ENCODE measurements at regions not wholly inside any gene's neighbourhood (a gene's known extent, or its start where the extent isn't known, plus 50 kb on each side); places are given as distances from the start of the nearest gene placed in this dataset.

GRCh38 chr13:22111152-22111783, 440.4 kb downstream of the FGF9 start:
- TF ChIP-seq CTCF (IDR thresholded peaks at IDR 0.05) (no peak), POLR2A (IDR thresholded peaks at IDR 0.05) (no peak)

Measured in lower leg skin (tissue), 3 donors.